Breast epithelium (tissue), 3 donors: ENCODE measurements at regions not wholly inside any gene's neighbourhood (a gene's known extent, or its start where the extent isn't known, plus 50 kb on each side); places are given as distances from the start of the nearest gene placed in this dataset.

Experiments used
- CTCF ChIP-seq, 3 donors: fragments of 450-650 bp; IDR thresholded peaks; one replicate each; pipeline ENCODE4 v1.5.1; 2016 to 2017; ENCODE audit warnings: antibody characterized with exemption in 3 of 3, mild to moderate bottlenecking in 3 of 3, moderate library complexity in 3 of 3
- POLR2A ChIP-seq: fragments of 450-650 bp; IDR thresholded peaks from one replicate; pipeline ENCODE4 v1.6.1; 2016; ENCODE audit warnings: antibody characterized with exemption, mild to moderate bottlenecking, moderate library complexity
- POLR2AphosphoS5 ChIP-seq, 3 donors: sonication (generic); formaldehyde crosslinking; IDR thresholded peaks; one replicate each; pipeline ENCODE4 v1.6.1; 2017; ENCODE audit warnings: antibody characterized with exemption in 3 of 3

GRCh38 chr1:208668991-208669390 is 424.8 kb upstream of the PLXNA2 start:
- no peak for TF ChIP-seq CTCF (IDR thresholded peaks at IDR 0.05)
- TF ChIP-seq POLR2A: no peak
- no peak for TF ChIP-seq POLR2AphosphoS5 (IDR thresholded peaks at IDR 0.05)
